ENCODE measurements at regions not wholly inside any gene's neighbourhood (a gene's known extent, or its start where the extent isn't known, plus 50 kb on each side); places are given as distances from the start of the nearest gene placed in this dataset.
"Not testable (repeated sequence)": the region's sequence is repeated elsewhere in the genome, so short reads cannot be mapped to it uniquely, and the experiment has no call there.

- not testable (repeated sequence) for DNase-seq
These were observed 53.1 kb upstream of the HUNK start for GRCh38 chr21:31819692-31820091.

GRCh38 chr21:31814356-31814755 lies 58.5 kb upstream of the HUNK start:
- not testable (repeated sequence) for DNase-seq

- DNase-seq, result no peak
These were observed 59.0 kb upstream of the HUNK start for GRCh38 chr21:31813862-31814261.

- DNase-seq, result no peak
These were observed 68.8 kb upstream of the HUNK start for GRCh38 chr21:31804008-31804394.

- DNase-seq, result no peak
These were observed 69.5 kb upstream of the HUNK start for GRCh38 chr21:31803039-31804007.

GRCh38 chr21:31802331-31802730 lies 70.4 kb upstream of the SCAF4 start:
- no peak for DNase-seq

GRCh38 chr21:31801551-31802219 lies 69.8 kb upstream of the SCAF4 start:
- peak; percentile 50 for DNase-seq

- DNase-seq, result no peak
These were observed 67.2 kb upstream of the SCAF4 start for GRCh38 chr21:31798842-31799704.

GRCh38 chr21:31795992-31796391 lies 64.1 kb upstream of the SCAF4 start:
- no peak for DNase-seq

GRCh38 chr21:31790420-31790819 lies 58.5 kb upstream of the SCAF4 start:
- not testable (repeated sequence) for DNase-seq

GRCh38 chr21:31788581-31788980 lies 56.7 kb upstream of the SCAF4 start:
- DNase-seq, result no peak

GRCh38 chr21:31787691-31788090 lies 55.8 kb upstream of the SCAF4 start:
- DNase-seq, result not testable (repeated sequence)

- no peak for DNase-seq
These were observed 54.4 kb upstream of the SCAF4 start for GRCh38 chr21:31786164-31786920.

- peak; percentile 86 for DNase-seq
These were observed 53.6 kb upstream of the SCAF4 start for GRCh38 chr21:31785237-31786163.

GRCh38 chr21:31781737-31782136 lies 49.8 kb upstream of the SCAF4 start:
- peak; percentile 24 for DNase-seq
